GM18508 (cell line): ENCODE measurements at regions not wholly inside any gene's neighbourhood (a gene's known extent, or its start where the extent isn't known, plus 50 kb on each side); places are given as distances from the start of the nearest gene placed in this dataset.
"Not testable (repeated sequence)": the region's sequence is repeated elsewhere in the genome, so short reads cannot be mapped to it uniquely, and the experiment has no call there.

ENCODE experiments used
- ATAC-seq: cut with Tn5 transposase; IDR thresholded peaks from one replicate; pipeline ENCODE4 v1.9.1; 2021; ENCODE audit warnings: moderate number of reproducible peaks; ENCODE audit not compliant: insufficient read depth, unreplicated experiment

GRCh38 chr13:30072818-30073186, 222.4 kb upstream of the UBL3 start:
- no peak for ATAC-seq

DNA sequence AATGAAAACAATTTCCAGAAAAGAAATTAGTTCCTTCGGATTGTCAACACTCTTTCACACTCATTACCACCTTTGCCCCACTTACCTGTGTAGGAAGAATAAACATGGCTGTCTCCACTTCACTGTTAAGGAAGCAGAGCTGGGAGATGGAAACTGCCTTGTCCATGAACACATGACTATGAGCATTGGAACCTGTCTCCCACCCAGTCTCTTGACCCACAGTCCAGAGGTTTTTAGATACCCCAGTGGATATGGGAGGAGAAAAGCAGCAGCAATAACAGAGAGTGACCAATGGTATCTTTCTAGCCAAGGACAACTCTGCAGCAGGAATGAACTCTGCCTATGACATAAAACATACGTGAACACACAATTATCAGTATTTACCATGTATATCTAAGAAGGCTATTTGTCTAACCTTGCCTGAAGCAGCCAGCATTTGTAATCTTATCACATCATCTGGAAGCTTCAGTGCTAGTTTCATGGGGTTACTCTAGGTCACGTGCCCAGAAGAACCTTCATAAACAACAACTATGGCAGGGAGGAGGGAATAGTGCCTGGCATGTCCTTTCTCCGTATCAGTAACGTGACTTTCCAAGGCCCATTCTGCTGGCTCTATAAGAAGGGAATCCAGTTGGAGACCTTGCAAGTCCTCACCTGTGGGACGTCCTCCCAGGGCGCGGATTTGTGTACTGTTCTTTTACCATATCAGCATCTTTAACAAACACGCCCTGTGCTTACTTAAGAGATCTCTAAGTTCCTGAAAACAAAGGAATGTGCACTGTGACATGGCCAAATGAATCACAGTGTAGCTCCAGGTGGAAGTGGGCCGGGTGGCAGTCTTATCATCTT, 221.8 kb upstream of the UBL3 start:
- ATAC-seq: no peak

DNA sequence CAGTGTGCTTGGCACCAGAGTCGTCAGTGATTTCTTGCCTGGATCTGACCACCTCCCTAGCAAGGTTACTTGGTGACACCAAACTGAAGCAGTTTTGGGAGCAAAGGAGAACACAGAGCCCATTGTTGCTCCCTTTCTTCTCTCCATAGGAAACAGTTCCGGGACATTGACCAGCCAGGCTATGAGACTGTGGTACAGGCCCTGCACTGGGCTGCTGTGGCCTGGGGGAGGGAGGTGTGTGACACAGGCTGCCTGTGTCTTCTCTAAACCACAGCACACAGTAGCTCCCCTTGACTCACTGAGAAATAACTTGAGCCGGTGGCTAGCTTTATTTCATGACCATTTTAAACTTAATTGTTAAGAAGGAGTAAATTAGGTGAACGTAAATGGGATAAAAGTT, 214.8 kb upstream of the UBL3 start:
- no peak for ATAC-seq

- ATAC-seq: no peak
Observed at GRCh38 chr13:30063892-30064291, 213.5 kb upstream of the UBL3 start.

DNA sequence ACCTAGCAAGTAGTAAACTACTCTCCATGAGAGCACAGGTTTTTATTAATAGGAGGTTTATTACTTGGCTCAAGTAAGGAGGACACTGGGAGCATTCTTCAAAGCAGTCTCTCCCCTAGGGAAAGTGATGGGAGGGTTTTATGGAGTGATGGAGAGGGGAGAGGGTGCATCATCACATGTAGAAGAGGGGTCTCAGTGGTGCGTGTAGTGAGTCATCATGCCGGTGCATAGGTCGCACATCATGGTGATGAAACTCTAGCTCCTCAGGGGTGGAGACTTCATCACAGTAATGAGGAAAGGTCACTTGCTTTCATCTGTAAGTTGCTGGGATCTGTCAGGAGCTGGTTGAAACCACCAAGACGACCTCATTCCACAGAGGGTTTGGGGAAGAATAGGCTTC, 210.8 kb upstream of the UBL3 start:
- no peak for ATAC-seq

- ATAC-seq: no peak
Observed at GRCh38 chr13:30058429-30058828, 208.0 kb upstream of the UBL3 start.

- ATAC-seq: not testable (repeated sequence)
Observed at GRCh38 chr13:30054546-30054945, 204.1 kb upstream of the UBL3 start.

- no peak for ATAC-seq
Observed at GRCh38 chr13:30053939-30054338, 203.5 kb upstream of the UBL3 start.

DNA sequence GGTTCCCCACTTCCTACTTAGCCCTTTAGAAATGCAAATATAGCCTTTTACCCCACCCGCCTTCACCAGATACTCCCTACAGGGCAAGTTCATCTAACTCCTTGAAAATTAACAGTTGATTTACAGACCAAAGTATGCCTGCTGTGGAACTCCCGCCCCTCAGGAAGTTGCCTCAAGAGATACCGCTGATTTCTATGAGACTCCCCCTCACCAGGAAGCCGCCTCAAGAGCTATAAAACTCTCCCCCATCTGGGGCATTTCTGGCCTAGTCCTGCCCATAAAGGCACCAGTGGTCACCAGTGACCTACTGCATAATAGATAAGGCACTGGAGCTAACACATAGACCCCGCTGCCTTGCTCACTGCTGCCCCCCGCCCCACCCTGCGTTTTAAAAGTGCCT, 201.7 kb upstream of the UBL3 start:
- no peak for ATAC-seq

DNA sequence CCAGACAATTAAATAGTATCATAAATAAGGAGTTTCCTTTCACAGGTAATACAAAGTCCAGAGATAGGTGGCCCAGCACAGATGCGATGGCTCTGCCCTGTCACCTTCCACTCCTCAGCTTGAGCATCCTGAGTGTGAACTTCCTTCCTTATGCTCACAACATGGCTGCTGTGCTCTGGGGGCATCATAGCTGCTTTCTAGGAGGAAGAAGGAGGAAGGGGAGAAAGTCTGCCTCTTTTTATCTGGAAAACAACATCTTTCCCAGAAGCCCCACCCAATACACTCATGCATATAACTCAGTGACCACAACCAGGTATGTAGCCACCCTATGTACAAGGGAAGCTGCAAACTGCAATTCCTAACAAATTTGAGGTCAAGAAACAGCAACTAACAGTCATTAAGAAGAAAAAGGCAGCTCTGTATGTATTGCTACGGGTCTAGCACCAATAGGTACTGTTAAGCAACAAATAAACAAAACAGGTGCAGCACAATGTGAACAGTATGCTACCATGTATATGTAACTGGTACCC, 201.2 kb upstream of the UBL3 start:
- ATAC-seq: no peak

DNA sequence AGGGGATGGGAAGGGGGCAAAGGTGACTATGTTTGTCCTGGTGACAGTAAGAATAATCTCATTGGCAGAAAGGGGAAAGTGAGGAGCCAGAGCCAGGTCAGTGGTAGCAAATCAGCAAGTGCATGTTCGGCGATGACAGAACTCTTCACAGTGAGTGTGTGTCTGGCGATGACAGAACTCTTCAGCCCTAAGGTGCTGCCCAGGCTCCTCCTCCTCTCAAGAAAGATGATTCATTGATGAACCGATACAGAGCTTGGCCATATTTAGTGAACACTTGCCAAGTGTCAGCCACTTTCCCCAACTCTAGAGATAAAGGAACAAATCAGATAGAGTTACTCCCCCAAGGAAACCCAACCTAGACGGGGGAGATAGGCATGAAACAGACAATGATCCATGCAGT, 199.3 kb upstream of the UBL3 start:
- no peak for ATAC-seq

GRCh38 chr13:30047154-30047874, 196.9 kb upstream of the UBL3 start:
- ATAC-seq: no peak

GRCh38 chr13:30045916-30046704, 195.7 kb upstream of the UBL3 start:
- ATAC-seq: no peak

GRCh38 chr13:30044932-30045331, 194.5 kb upstream of the UBL3 start:
- ATAC-seq: no peak

GRCh38 chr13:30043631-30043925, 193.2 kb upstream of the UBL3 start:
- ATAC-seq: no peak

DNA sequence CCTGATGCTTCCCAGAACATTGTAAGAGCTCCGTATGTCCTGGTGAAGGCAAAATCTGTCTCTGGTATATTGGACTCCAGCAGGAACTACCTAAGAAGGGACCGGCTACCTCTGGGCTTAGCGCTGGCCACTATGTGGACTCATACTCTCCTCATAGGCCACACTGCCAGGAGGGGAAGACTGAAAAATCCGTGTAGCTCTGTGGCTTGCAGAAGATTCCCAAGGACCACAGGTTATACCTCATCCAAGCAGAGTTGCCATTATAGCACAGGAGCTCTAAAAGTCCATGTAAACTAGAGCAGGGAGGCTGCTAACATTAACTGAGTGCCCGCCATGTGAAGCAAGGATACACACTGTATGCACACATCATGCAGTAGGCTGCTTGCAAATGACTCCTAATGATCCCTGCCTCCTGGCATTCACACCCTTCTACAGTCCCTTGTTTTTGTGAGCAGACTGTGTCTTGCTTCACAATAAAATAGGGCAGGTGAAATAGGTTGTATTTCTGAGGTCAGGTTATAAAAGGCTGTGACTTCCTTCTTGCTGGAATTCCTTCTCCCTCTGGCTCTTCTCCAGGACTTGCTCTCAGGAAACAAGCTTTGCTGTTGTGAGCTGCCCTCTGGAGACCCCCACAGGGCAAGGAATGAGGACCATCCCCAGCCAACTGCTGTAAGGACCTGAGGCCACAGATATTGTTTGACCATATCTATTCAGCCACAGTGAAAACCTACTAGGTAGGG, 192.6 kb upstream of the UBL3 start:
- no peak for ATAC-seq

- ATAC-seq: no peak
Observed at GRCh38 chr13:30042272-30042671, 191.9 kb upstream of the UBL3 start.

DNA sequence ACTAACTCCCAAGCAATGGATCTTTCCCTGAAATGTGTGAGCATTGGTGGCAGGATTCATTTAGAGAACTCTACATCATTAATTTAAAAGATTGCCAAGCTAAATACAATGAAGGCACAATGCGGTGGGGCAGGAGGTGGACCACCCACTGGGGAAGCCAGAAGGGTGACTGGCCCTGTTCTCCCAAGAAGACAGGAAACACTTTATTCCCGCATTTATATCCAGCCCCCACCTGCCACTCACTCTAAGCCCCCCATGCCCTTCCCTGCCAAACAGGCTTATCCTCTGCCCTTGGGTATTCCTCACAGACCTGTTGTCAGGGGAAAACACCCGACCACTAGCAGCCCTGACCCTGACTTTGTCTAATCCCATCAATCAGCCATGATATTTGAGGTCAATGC, 189.1 kb upstream of the UBL3 start:
- no peak for ATAC-seq

DNA sequence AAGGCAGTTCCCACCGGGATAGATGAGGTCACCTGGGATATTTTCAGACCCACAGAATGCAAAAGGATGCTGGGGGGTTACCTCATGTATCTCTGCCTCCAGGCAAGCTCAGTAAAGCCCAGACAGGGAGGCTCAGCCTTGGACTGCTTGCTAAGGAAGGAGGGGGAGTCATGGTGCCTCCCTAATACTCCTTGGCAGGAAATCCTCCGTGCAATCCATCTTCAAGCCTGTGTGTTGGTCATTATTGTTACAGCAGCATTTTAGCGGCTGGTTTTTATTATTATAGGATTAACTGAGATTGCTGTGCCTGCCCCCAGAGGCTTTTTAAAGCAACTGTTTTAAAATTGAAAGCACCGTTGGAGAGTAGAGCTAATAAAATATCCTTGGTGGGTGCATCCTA, 188.5 kb upstream of the UBL3 start:
- ATAC-seq: no peak

GRCh38 chr13:30037766-30038165, 187.3 kb upstream of the UBL3 start:
- no peak for ATAC-seq
